Uterus (tissue), 3 donors: ENCODE measurements at regions not wholly inside any gene's neighbourhood (a gene's known extent, or its start where the extent isn't known, plus 50 kb on each side); places are given as distances from the start of the nearest gene placed in this dataset.

ENCODE experiments used
- DNase-seq, 2 donors: peaks; one replicate each; pipeline ENCODE4 v3.0.0-alpha.2; 2019 to 2020
- H3K27ac ChIP-seq, 2 donors: fragments of 200-600 bp; sonication (generic); 1 replicate in 1 of 2; 2 replicates in 1 of 2; pipeline ENCODE4 v1.5.1; 2016 to 2018
- H3K27me3 ChIP-seq, 2 donors: fragments of 200-600 bp; sonication (generic); one replicate each; pipeline ENCODE4 v1.5.1; 2018 to 2019; ENCODE audit warnings: control low read depth in 1 of 2
- H3K36me3 ChIP-seq, 2 donors: fragments of 200-600 bp; sonication (generic); one replicate each; pipeline ENCODE4 v1.5.1; 2019; ENCODE audit warnings: control low read depth in 1 of 2
- H3K4me1 ChIP-seq, 2 donors: fragments of 200-600 bp; sonication (generic); one replicate each; pipeline ENCODE4 v1.5.1; 2018 to 2019; ENCODE audit warnings: control low read depth in 1 of 2
- H3K4me3 ChIP-seq, 2 donors: fragments of 200-600 bp; sonication (generic); 1 replicate in 1 of 2; 2 replicates in 1 of 2; pipeline ENCODE4 v1.5.1; 2018 to 2019; ENCODE audit warnings: mild to moderate bottlenecking in 1 of 2
- H3K9me3 ChIP-seq, 2 donors: fragments of 200-600 bp; sonication (generic); one replicate each; pipeline ENCODE4 v1.5.1; 2019; ENCODE audit warnings: control low read depth in 1 of 2
- POLR2A ChIP-seq, 2 donors: fragments of 450-650 bp; IDR thresholded peaks; one replicate each; pipeline ENCODE4 v1.6.1; 2016; ENCODE audit warnings: antibody characterized with exemption in 2 of 2, mild to moderate bottlenecking in 1 of 2, moderate library complexity in 1 of 2
- intact Hi-C: fragments of 100-400 bp; cut with DNase I; formaldehyde crosslinking; loops from one replicate; pipeline ENCODE4 v1.15.1; 2023; ENCODE audit warnings: low total_unique reads
- TF ChIP-seq, protein P1 (sequence below), 4 experiments: fragments of 200-600 bp in 2 of 4; fragments of 450-650 bp in 2 of 4; sonication (generic) in 2 of 4; IDR thresholded peaks; one replicate each; pipeline ENCODE4 v1.5.1; 2016 to 2019; ENCODE audit warnings: antibody characterized with exemption in 4 of 4, mild to moderate bottlenecking in 2 of 4, moderate library complexity in 1 of 4
- donor health status: DM: yes; HTN: yes; CAD: no.

- intact Hi-C loops, result no loop called here
- TF ChIP-seq, protein P1, sequence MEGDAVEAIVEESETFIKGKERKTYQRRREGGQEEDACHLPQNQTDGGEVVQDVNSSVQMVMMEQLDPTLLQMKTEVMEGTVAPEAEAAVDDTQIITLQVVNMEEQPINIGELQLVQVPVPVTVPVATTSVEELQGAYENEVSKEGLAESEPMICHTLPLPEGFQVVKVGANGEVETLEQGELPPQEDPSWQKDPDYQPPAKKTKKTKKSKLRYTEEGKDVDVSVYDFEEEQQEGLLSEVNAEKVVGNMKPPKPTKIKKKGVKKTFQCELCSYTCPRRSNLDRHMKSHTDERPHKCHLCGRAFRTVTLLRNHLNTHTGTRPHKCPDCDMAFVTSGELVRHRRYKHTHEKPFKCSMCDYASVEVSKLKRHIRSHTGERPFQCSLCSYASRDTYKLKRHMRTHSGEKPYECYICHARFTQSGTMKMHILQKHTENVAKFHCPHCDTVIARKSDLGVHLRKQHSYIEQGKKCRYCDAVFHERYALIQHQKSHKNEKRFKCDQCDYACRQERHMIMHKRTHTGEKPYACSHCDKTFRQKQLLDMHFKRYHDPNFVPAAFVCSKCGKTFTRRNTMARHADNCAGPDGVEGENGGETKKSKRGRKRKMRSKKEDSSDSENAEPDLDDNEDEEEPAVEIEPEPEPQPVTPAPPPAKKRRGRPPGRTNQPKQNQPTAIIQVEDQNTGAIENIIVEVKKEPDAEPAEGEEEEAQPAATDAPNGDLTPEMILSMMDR (IDR thresholded peaks at IDR 0.05), result no peak
- TF ChIP-seq POLR2A (IDR thresholded peaks at IDR 0.05), result no peak
- Histone ChIP-seq H3K9me3 (no peaks in the 10 kb centered on the region), H3K36me3 (no peaks in the 10 kb centered on the region), H3K4me3 (no peak overlapping the region), H3K27me3 (no peaks in the 10 kb centered on the region), H3K4me1 (no peaks in the 10 kb centered on the region), H3K27ac (no peak overlapping the region)
- DNase-seq, result no peak
These were observed 112.6 kb downstream of the NXPE2 start for GRCh38 chr11:114790910-114791309.

- Histone ChIP-seq H3K4me3 (no peak overlapping the region), H3K36me3 (no peaks in the 10 kb centered on the region), H3K9me3 (no peaks in the 10 kb centered on the region), H3K4me1 (peaks cover 0 to 5% of the 10 kb centered on the region in 2 donors), H3K27ac (no peak overlapping the region), H3K27me3 (no peaks in the 10 kb centered on the region)
- TF ChIP-seq POLR2A (IDR thresholded peaks at IDR 0.05), result no peak
- TF ChIP-seq, protein P1 (IDR thresholded peaks at IDR 0.05), result no peak
- intact Hi-C loops, result no loop called here
- no peak for DNase-seq
These were observed 115.8 kb downstream of the NXPE2 start for GRCh38 chr11:114794048-114794684.

DNA sequence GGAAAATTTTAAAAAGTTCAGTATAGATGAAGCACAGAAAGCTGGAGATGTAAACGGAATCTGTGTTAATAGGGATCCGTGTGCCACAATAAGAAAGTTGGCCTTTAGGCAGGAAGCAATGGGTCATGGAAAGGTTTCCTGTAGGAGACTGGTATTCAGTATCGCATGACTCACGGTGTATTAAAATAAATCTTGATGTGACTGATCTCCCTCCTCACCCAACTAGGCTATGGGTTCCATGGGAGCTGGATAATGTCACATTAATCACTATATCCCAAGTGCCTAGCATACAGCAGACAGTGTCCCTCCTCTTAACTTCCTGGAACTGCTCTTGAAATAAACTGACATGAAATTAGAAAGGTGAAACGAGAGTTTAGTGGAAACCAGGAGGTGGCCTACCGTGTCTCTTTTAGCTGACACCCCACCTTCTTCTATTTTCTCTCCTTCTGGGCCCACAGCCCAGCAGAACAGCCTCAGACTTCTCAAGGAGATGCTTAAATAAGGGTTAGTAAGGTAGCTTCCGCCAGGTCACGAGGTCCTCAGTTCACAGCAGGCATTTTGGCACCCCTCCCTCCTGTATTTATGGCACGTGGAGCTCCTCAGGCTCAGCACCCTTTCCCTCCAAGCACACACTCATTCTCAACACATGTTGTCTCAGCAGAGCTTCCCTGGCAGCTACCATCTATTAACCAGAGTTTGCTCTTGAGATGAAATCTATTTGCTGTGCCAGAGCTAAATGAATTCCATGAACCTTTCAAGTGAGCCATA, 118.8 kb downstream of the NXPE2 start:
- TF ChIP-seq, protein P1 (IDR thresholded peaks at IDR 0.05), result no peak
- TF ChIP-seq POLR2A (IDR thresholded peaks at IDR 0.05), result no peak
- intact Hi-C loops, result no loop called here
- H3K4me3 ChIP-seq, result no peak overlapping the region
- H3K36me3 ChIP-seq, result no peaks in the 10 kb centered on the region
- no peak overlapping the region for H3K27ac ChIP-seq
- H3K27me3 ChIP-seq, result no peaks in the 10 kb centered on the region
- no peaks in the 10 kb centered on the region for H3K9me3 ChIP-seq
- H3K4me1 ChIP-seq, result peaks cover 0 to 5% of the 10 kb centered on the region in 2 donors
- no peak for DNase-seq

DNA sequence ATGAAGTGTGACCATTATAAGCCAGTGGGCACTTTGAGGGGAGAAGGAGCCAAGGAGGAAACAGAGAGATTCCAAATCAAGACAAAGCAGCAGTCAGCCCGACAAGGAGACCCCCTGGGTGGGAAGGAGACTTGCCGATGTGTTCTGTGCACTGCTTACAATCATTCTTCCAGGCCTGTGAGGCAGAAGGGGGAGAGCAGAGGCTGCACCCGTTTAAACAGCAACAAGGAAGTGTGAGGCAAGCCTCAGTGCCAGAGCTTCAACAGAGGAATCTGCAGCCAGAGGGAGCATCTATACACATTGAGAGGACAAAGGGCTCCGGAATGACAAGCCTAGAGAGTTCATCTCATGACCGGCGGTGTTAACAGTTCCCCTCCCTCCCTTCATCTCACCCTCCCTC, 121.1 kb downstream of the NXPE2 start:
- Histone ChIP-seq H3K9me3 (no peaks in the 10 kb centered on the region), H3K27ac (no peak overlapping the region), H3K27me3 (no peaks in the 10 kb centered on the region), H3K4me3 (no peak overlapping the region), H3K4me1 (peaks cover 0 to 5% of the 10 kb centered on the region in 2 donors), H3K36me3 (no peaks in the 10 kb centered on the region)
- no peak for DNase-seq
- TF ChIP-seq, protein P1 (IDR thresholded peaks at IDR 0.05), result no peak
- no peak for TF ChIP-seq POLR2A (IDR thresholded peaks at IDR 0.05)
- intact Hi-C loops, result no loop called here

- Histone ChIP-seq H3K27ac (no peak overlapping the region), H3K4me1 (peaks cover 0 to 5% of the 10 kb centered on the region in 2 donors), H3K4me3 (no peak overlapping the region), H3K36me3 (no peaks in the 10 kb centered on the region), H3K9me3 (no peaks in the 10 kb centered on the region), H3K27me3 (no peaks in the 10 kb centered on the region)
- no peak for DNase-seq
- intact Hi-C loops, result no loop called here
- TF ChIP-seq, protein P1 (IDR thresholded peaks at IDR 0.05), result no peak
- TF ChIP-seq POLR2A (IDR thresholded peaks at IDR 0.05), result no peak
These were observed 123.4 kb downstream of the NXPE2 start for GRCh38 chr11:114801773-114802172.
